Right atrium auricular region (tissue), 2 donors: ENCODE measurements at regions not wholly inside any gene's neighbourhood (a gene's known extent, or its start where the extent isn't known, plus 50 kb on each side); places are given as distances from the start of the nearest gene placed in this dataset.

Source experiments
- DNase-seq: peaks from one replicate; pipeline ENCODE4 v3.0.0-alpha.2; 2019; ENCODE audit warnings: low spot score
- H3K27ac ChIP-seq, 2 donors: fragments of 200-600 bp; sonication (generic); 1 replicate in 1 of 2; 2 replicates in 1 of 2; pipeline ENCODE4 v1.5.1; 2016 to 2019
- H3K27me3 ChIP-seq, 2 donors: fragments of 200-600 bp; sonication (generic); one replicate each; pipeline versions ENCODE4 v1.5.1 to v1.6.0; 2017 to 2019
- H3K36me3 ChIP-seq: fragments of 200-600 bp; sonication (generic); one replicate; pipeline ENCODE4 v1.5.1; 2016
- H3K4me1 ChIP-seq, 2 donors: fragments of 200-600 bp; sonication (generic); one replicate each; pipeline versions ENCODE4 v1.5.1 to v1.6.0; 2017 to 2019
- H3K4me3 ChIP-seq, 2 donors: fragments of 200-600 bp; sonication (generic); 1 replicate in 1 of 2; 2 replicates in 1 of 2; pipeline ENCODE4 v1.5.1; 2017 to 2019; ENCODE audit warnings: mild to moderate bottlenecking in 1 of 2, moderate library complexity in 1 of 2
- H3K9me3 ChIP-seq, 2 donors: fragments of 200-600 bp; sonication (generic); one replicate each; pipeline ENCODE4 v1.5.1; 2019
- TF ChIP-seq, protein P1 (sequence below), 2 donors: fragments of 200-600 bp; sonication (generic); IDR thresholded peaks; one replicate each; pipeline ENCODE4 v1.5.1; 2019; ENCODE audit warnings: antibody characterized with exemption in 2 of 2

DNA sequence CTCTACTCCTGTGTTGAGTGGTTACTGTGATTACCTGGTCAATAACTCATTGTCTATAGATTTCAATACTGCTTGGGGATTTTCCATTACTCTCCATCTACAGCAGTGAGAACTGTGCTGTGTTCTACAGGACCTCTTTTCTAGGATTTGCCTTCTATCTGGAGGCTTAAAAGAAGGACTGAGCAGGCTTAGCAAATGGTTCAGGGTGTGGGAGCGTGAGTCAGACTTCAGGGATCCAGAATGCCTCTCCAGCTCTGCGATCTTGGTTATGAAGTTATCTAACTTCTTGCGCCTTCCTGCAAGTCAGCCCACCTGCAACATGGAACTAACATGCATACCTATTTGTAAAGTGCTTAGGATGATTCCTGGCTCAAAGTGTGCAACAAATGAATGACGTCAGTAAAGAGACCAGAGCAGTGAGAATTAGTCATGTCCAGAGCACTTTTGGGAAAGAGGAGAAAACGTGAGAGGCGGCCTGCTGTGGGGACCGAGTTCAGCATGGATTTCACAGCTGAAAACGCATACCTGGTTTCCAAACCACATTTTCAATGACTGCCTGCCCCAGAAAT, 610.1 kb upstream of the CDH4 start:
- Histone ChIP-seq H3K4me1 (no peaks in the 10 kb centered on the region), H3K4me3 (no peak overlapping the region), H3K36me3 (no peaks in the 10 kb centered on the region), H3K27ac (no peak overlapping the region), H3K9me3 (peaks cover 0 to 3% of the 10 kb centered on the region in 2 donors), H3K27me3 (no peaks in the 10 kb centered on the region)
- TF ChIP-seq, protein P1, sequence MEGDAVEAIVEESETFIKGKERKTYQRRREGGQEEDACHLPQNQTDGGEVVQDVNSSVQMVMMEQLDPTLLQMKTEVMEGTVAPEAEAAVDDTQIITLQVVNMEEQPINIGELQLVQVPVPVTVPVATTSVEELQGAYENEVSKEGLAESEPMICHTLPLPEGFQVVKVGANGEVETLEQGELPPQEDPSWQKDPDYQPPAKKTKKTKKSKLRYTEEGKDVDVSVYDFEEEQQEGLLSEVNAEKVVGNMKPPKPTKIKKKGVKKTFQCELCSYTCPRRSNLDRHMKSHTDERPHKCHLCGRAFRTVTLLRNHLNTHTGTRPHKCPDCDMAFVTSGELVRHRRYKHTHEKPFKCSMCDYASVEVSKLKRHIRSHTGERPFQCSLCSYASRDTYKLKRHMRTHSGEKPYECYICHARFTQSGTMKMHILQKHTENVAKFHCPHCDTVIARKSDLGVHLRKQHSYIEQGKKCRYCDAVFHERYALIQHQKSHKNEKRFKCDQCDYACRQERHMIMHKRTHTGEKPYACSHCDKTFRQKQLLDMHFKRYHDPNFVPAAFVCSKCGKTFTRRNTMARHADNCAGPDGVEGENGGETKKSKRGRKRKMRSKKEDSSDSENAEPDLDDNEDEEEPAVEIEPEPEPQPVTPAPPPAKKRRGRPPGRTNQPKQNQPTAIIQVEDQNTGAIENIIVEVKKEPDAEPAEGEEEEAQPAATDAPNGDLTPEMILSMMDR (IDR thresholded peaks at IDR 0.05) = no peak
- no peak for DNase-seq

DNA sequence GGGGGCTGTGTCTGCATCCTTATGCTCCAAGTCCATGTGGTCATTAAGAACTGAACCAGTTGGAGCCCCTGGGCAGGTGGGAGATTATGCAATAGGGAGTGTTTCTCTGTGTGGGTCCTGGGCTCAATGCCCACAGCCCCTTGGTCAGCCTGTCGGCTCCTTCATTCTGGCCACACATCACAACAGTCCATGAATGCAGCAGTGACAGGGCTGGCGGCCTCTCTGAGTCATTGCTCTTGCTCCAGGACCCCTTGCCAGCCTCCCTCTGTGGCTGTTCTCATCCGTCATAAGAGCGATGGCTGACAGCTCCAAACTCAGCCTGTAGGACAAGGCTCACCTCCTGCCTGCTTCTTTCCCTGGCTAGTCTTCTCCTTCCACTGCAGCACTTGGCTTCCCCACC, 609.5 kb upstream of the CDH4 start:
- Histone ChIP-seq H3K27ac (no peak overlapping the region), H3K27me3 (no peaks in the 10 kb centered on the region), H3K4me3 (no peak overlapping the region), H3K36me3 (no peaks in the 10 kb centered on the region), H3K4me1 (no peaks in the 10 kb centered on the region), H3K9me3 (peaks cover 0 to 4% of the 10 kb centered on the region in 2 donors)
- TF ChIP-seq, protein P1 (IDR thresholded peaks at IDR 0.05) = no peak
- no peak for DNase-seq

DNA sequence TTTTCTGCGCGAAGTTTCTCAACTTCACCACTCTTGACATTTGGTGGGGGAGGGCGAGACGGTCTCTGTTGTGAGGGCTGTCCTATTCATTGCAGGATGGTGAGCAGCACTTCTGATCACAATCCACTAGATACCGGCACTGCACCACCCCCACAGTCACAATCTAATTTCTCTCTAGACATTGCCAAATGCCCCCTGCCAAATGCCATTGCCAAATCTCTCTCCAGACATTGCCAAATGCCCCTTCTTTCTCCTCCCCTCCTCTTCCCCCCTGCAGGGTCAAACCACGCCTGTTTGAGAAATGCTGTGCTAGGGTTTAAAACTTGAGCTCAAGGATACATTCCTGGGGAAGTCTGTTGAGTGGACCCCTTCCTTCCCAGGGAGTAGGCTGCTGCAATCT, 603.5 kb upstream of the CDH4 start:
- no peaks in the 10 kb centered on the region for H3K36me3 ChIP-seq
- no peak for DNase-seq
- TF ChIP-seq, protein P1 (IDR thresholded peaks at IDR 0.05) = no peak
- H3K4me1 ChIP-seq = no peaks in the 10 kb centered on the region
- peaks cover 0 to 4% of the 10 kb centered on the region in 2 donors for H3K9me3 ChIP-seq
- no peak overlapping the region for H3K27ac ChIP-seq
- H3K27me3 ChIP-seq = no peaks in the 10 kb centered on the region
- H3K4me3 ChIP-seq = no peak overlapping the region

DNA sequence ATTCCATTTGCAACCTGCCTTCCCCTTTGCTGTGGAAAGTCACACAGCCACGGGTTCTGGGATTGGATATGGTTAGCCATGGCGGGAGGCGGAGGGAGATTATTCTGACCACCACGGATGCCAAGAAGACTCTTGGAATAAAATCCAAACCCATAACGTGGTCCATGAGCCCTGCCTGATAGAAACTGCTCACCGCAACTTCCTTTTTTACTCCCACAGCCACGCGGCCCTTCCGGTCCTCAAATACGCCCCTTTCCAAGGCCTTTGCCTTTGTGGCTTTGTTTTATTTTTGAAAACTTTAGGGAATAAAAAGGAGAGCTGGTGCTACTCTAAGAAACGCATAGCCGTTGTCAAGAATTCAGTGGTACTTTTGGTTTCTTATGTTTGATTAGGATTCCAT, 602.5 kb upstream of the CDH4 start:
- H3K4me3 ChIP-seq = no peak overlapping the region
- no peak for DNase-seq
- H3K4me1 ChIP-seq = no peaks in the 10 kb centered on the region
- TF ChIP-seq, protein P1 (IDR thresholded peaks at IDR 0.05) = no peak
- H3K27me3 ChIP-seq = no peaks in the 10 kb centered on the region
- peaks cover 0 to 4% of the 10 kb centered on the region in 2 donors for H3K9me3 ChIP-seq
- no peaks in the 10 kb centered on the region for H3K36me3 ChIP-seq
- H3K27ac ChIP-seq = no peak overlapping the region

DNA sequence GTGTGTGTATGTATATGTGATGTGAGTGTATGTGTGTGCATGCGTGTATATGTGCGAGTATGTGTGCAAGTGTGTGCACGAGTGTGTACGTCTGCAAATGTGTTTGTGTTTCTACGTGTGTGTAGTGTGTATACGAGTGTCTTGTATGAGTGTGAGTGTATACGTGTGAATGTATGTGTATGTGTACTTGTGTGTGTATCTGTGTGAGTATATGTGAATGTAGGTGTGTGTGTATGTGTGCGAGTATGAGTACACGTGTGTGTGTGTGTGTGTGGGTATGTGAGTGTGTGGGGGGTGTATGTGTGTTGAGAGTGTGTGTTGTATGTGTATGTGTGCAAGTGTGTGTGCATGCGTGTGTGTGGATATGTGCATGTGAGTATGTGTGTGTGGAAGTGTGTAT, 602.0 kb upstream of the CDH4 start:
- H3K27ac ChIP-seq = no peak overlapping the region
- H3K27me3 ChIP-seq = no peaks in the 10 kb centered on the region
- TF ChIP-seq, protein P1 (IDR thresholded peaks at IDR 0.05) = no peak
- H3K4me1 ChIP-seq = no peaks in the 10 kb centered on the region
- no peaks in the 10 kb centered on the region for H3K36me3 ChIP-seq
- H3K4me3 ChIP-seq = no peak overlapping the region
- no peak for DNase-seq
- peaks cover 0 to 6% of the 10 kb centered on the region in 2 donors for H3K9me3 ChIP-seq

DNA sequence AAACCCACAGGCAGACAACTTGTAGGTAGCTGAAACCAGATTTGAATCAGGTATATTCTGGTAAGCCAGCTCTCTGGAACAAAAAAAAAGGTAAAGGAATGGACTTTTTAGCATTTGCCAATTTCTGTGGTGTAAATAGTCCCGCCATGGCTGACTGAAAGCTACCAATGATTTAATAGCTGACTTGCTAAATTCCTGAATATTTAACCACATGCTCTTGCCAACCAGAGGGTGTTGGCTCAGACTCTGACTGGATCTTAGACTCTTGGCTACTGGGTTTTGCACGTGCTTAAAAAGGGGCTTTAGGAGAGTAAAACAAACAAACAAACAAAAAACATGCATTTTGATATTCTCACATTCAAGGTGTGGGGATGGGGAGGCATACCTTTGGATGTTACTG, 600.0 kb upstream of the CDH4 start:
- H3K36me3 ChIP-seq = no peaks in the 10 kb centered on the region
- H3K27ac ChIP-seq = no peak overlapping the region
- H3K9me3 ChIP-seq = peaks cover 0 to 7% of the 10 kb centered on the region in 2 donors
- TF ChIP-seq, protein P1 (IDR thresholded peaks at IDR 0.05) = no peak
- no peaks in the 10 kb centered on the region for H3K27me3 ChIP-seq
- no peak for DNase-seq
- no peak overlapping the region for H3K4me3 ChIP-seq
- H3K4me1 ChIP-seq = no peaks in the 10 kb centered on the region
